HepG2 (cell line): ENCODE measurements at regions not wholly inside any gene's neighbourhood (a gene's known extent, or its start where the extent isn't known, plus 50 kb on each side); places are given as distances from the start of the nearest gene placed in this dataset.
A peak's percentile ranks its signal among the peaks of the same experiment; 100 is the strongest.

Experiments
- ATAC-seq: fragments of 200-7000 bp; cut with Tn5 transposase; 3 replicates; pipeline ENCODE4 v1.9.1; 2020; ENCODE audit warnings: mild to moderate bottlenecking, moderate library complexity
- BruUV-seq: library from RNA; stranded (reverse); fragments of 400-500 nt; replicated peaks from 2 replicates; lab custom pipeline; 2021; lab: Mats Ljungman, UMichigan
- CTCF ChIA-PET: fragments of 300-600 bp; formaldehyde crosslinking; extraction: SDS; loops from one replicate; lab custom pipeline; 2021; ENCODE audit warnings: low total read pairs, inconsistent platforms, low intra/inter-chr PET ratio; lab: Yijun Ruan, JAX
- POLR2A ChIA-PET: fragments of 350-600 bp; sonication (Branson Sonifier 250); formaldehyde crosslinking; loops from one replicate; lab custom pipeline; 2020; ENCODE audit warnings: antibody characterized with exemption, inconsistent platforms; lab: Yijun Ruan, JAX
- DNase-seq: peaks from one replicate; pipeline ENCODE4 v3.0.0-alpha.2; 2015; ENCODE audit warnings: low spot score
- FAIRE-seq: peaks from 3 replicates; lab custom pipeline; 2011; peaks lifted over from hg19 to GRCh38; lab: Jason Lieb, UNC
- H2AFZ ChIP-seq: one replicate; pipeline ENCODE4 v1.6.1; 2011; ENCODE audit warnings: low read length, inconsistent platforms
- H3K27ac ChIP-seq: fragments of 300-600 bp; 3 replicates; pipeline ENCODE4 v1.8.0; 2011; ENCODE audit warnings: mixed run types, mild to moderate bottlenecking, mixed read lengths, low read length, inconsistent platforms; ENCODE audit not compliant: insufficient read depth; ENCODE audit errors: extremely low read length
- H3K27me3 ChIP-seq, 2 experiments: fragments of 200-600 bp in 1 of 2; 2 replicates in 1 of 2; 3 replicates in 1 of 2; pipeline versions ENCODE4 v1.6.0 to v1.8.0; 2011; ENCODE audit warnings: low read length in 2 of 2, mild to moderate bottlenecking in 2 of 2, moderate library complexity in 2 of 2, inconsistent platforms in 1 of 2; ENCODE audit not compliant: insufficient read depth in 2 of 2, control insufficient read depth in 1 of 2
- H3K36me3 ChIP-seq, 2 experiments: fragments of 200-600 bp in 1 of 2; replicated peaks in 1 of 2; 2 replicates in 1 of 2; 3 replicates in 1 of 2; pipeline versions ENCODE4 v1.5.1 to v1.8.0; 2011; ENCODE audit warnings: low read length in 2 of 2, inconsistent platforms in 1 of 2; ENCODE audit not compliant: insufficient read depth in 2 of 2, control insufficient read depth in 1 of 2
- H3K4me1 ChIP-seq: 2 replicates; pipeline ENCODE4 v1.5.1; 2012; ENCODE audit warnings: low read length, inconsistent platforms; ENCODE audit not compliant: insufficient read depth
- H3K4me2 ChIP-seq: 2 replicates; pipeline ENCODE4 v1.6.0; 2011; ENCODE audit warnings: low read depth, low read length, inconsistent platforms
- H3K4me3 ChIP-seq, 3 experiments: fragments of 200-600 bp in 1 of 3; sonication (generic), shearing (Covaris generic) in 1 of 3; replicated peaks in 1 of 3; 2 replicates each; pipeline ENCODE4 v1.5.1; 2011 to 2016; ENCODE audit warnings: low read length in 3 of 3, inconsistent platforms in 2 of 3, low read depth in 2 of 3, mild to moderate bottlenecking in 2 of 3, control low read depth in 1 of 3, mixed read lengths in 1 of 3; ENCODE audit not compliant: insufficient read depth in 1 of 3
- H3K79me2 ChIP-seq: one replicate; pipeline ENCODE4 v1.6.1; 2011; ENCODE audit warnings: low read length, inconsistent platforms; ENCODE audit not compliant: insufficient read depth
- H3K9ac ChIP-seq: 2 replicates; pipeline ENCODE4 v1.6.0; 2011; ENCODE audit warnings: mild to moderate bottlenecking, low read depth, low read length, inconsistent platforms; ENCODE audit not compliant: insufficient read depth
- H3K9me3 ChIP-seq: 2 replicates; pipeline ENCODE4 v1.5.1; 2012; ENCODE audit warnings: mild to moderate bottlenecking, low read length
- H4K20me1 ChIP-seq: 2 replicates; pipeline ENCODE4 v1.6.0; 2011; ENCODE audit warnings: inconsistent platforms, mild to moderate bottlenecking, low read length, moderate library complexity; ENCODE audit not compliant: insufficient read depth
- ATF7 ChIP-seq, 2 experiments: fragments of 450-650 bp in 1 of 2; sonication (generic) in 1 of 2; formaldehyde crosslinking in 1 of 2; IDR thresholded peaks; 2 replicates each; pipeline versions ENCODE4 v1.4.0 to v1.6.1; 2016 to 2020; ENCODE audit warnings: antibody characterized with exemption in 1 of 2, mild to moderate bottlenecking in 1 of 2, missing genetic modification reagents in 1 of 2
- CREB1 ChIP-seq, 2 experiments: fragments of 450-650 bp in 1 of 2; IDR thresholded peaks; 2 replicates each; pipeline ENCODE4 v1.6.1; 2016 to 2017; ENCODE audit warnings: control low read depth in 1 of 2, mild to moderate bottlenecking in 1 of 2, missing compliant biosample characterization in 1 of 2, missing genetic modification characterization in 1 of 2
- GRHL1 ChIP-seq: sonication (generic); formaldehyde crosslinking; conservative IDR thresholded peaks from 2 replicates; pipeline ENCODE4 v1.8.0; 2022; ENCODE audit warnings: missing genetic modification reagents
- KDM2A ChIP-seq: sonication (generic); formaldehyde crosslinking; IDR thresholded peaks from 2 replicates; pipeline ENCODE4 v1.4.0; 2020; ENCODE audit warnings: low read depth, missing genetic modification reagents, borderline replicate concordance
- ZBTB49 ChIP-seq: sonication (generic); formaldehyde crosslinking; IDR thresholded peaks from 2 replicates; pipeline ENCODE4 v1.4.0; 2020; ENCODE audit warnings: missing genetic modification reagents, borderline replicate concordance
- ZNF205 ChIP-seq: IDR thresholded peaks from 2 replicates; pipeline ENCODE4 v1.6.1; 2018; ENCODE audit warnings: missing biosample characterization, missing genetic modification reagents
- ZNF547 ChIP-seq: sonication (generic); formaldehyde crosslinking; IDR thresholded peaks from 2 replicates; pipeline ENCODE4 v1.5.1; 2020; ENCODE audit warnings: mild to moderate bottlenecking, missing genetic modification reagents
- ZNF580 ChIP-seq: IDR thresholded peaks from 2 replicates; pipeline ENCODE4 v1.6.1; 2016; ENCODE audit warnings: low read depth, borderline replicate concordance
- ZNF773 ChIP-seq: sonication (generic); formaldehyde crosslinking; IDR thresholded peaks from 2 replicates; pipeline ENCODE4 v1.4.0; 2020; ENCODE audit warnings: missing genetic modification reagents, borderline replicate concordance
- ZNF83 ChIP-seq: sonication (generic); formaldehyde crosslinking; IDR thresholded peaks from 2 replicates; pipeline ENCODE4 v1.4.0; 2020; ENCODE audit warnings: missing genetic modification reagents, mild to moderate bottlenecking, borderline replicate concordance
- WGBS: methylation state at CpG from one replicate; pipeline ENCODE4 v1.1.6; 2017; ENCODE audit warnings: low lambda C conversion rate; 5-methylcytosine and 5-hydroxymethylcytosine counted together
- in situ Hi-C: cut with HindIII; loops from 2 replicates; pipeline ENCODE4 v1.10.0; 2017; ENCODE audit warnings: low pct_unique_long_range_greater_than_20kb; ENCODE audit not compliant: extremely low pct_ligation_motif_present
- intact Hi-C: fragments of 100-400 bp; cut with micrococcal nuclease; formaldehyde crosslinking; loops from one replicate; pipeline ENCODE4 v1.10.0; 2022; ENCODE audit not compliant: unreplicated experiment

GRCh38 chr3:104977719-104978118 is 389.0 kb upstream of the ALCAM start:
- ChIA-PET CTCF (no interaction called here), POLR2A (no interaction called here)
- DNase-seq (no peak), FAIRE-seq (no peak), ATAC-seq (no peak)
- Histone ChIP-seq H3K9me3 (no peaks in the 10 kb centered on the region), H3K36me3 (no peaks in the 10 kb centered on the region), H3K27me3 (no peaks in the 10 kb centered on the region), H3K27ac (no peak overlapping the region), H3K4me3 (no peak overlapping the region), H3K79me2 (no peaks in the 10 kb centered on the region), H3K9ac (no peak overlapping the region), H2AFZ (no peak overlapping the region), H3K4me2 (no peak overlapping the region), H4K20me1 (no peaks in the 10 kb centered on the region), H3K4me1 (no peaks in the 10 kb centered on the region)
- no TSS peak for BruUV-seq
- in situ Hi-C loops, result no loop called here
- TF ChIP-seq CREB1 (IDR thresholded peaks at IDR 0.05) (peak; percentile 77), CREB1 (CRISPR knock-in tag; IDR thresholded peaks at IDR 0.05) (no peak), ATF7 (IDR thresholded peaks at IDR 0.05) (peak; percentile 80), ATF7 (CRISPR knock-in tag; IDR thresholded peaks at IDR 0.05) (no peak), ZNF547 (no peak)
- 15% methylated on average over 3 of the region's 3 CpGs for WGBS
- intact Hi-C loops, result no loop called here

GRCh38 chr3:104982130-104982529 is 384.6 kb upstream of the ALCAM start:
- Histone ChIP-seq H3K4me3 (no peak overlapping the region), H3K9ac (no peak overlapping the region), H3K27me3 (no peaks in the 10 kb centered on the region), H3K27ac (no peak overlapping the region), H3K36me3 (no peaks in the 10 kb centered on the region), H3K4me1 (no peaks in the 10 kb centered on the region), H3K79me2 (no peaks in the 10 kb centered on the region), H3K9me3 (no peaks in the 10 kb centered on the region), H2AFZ (no peak overlapping the region), H3K4me2 (no peak overlapping the region), H4K20me1 (no peaks in the 10 kb centered on the region)
- POLR2A ChIA-PET, result no interaction called here
- ATAC-seq (no peak), FAIRE-seq (no peak), DNase-seq (no peak)
- no TSS peak for BruUV-seq
- 55% methylated on average over 1 of the region's 1 CpG for WGBS
- CTCF ChIA-PET, result no interaction called here
- intact Hi-C loops (no loop called here), in situ Hi-C loops (no loop called here)
- TF ChIP-seq ZNF205 (CRISPR knock-in tag) (no peak), ZNF580 (CRISPR knock-in tag) (no peak), ZBTB49 (CRISPR knock-in tag) (no peak), ZNF83 (no peak), ZNF773 (CRISPR knock-in tag) (no peak), GRHL1 (CRISPR knock-in tag) (no peak), KDM2A (CRISPR knock-in tag) (no peak)
